Endothelial cell of hepatic sinusoid (primary cell): ENCODE measurements at regions not wholly inside any gene's neighbourhood (a gene's known extent, or its start where the extent isn't known, plus 50 kb on each side); places are given as distances from the start of the nearest gene placed in this dataset.

Source experiments
- in situ Hi-C: cut with HindIII; loops from 2 replicates; pipeline ENCODE4 v1.10.0; 2017; ENCODE audit warnings: low sequenced_read_pairs

DNA sequence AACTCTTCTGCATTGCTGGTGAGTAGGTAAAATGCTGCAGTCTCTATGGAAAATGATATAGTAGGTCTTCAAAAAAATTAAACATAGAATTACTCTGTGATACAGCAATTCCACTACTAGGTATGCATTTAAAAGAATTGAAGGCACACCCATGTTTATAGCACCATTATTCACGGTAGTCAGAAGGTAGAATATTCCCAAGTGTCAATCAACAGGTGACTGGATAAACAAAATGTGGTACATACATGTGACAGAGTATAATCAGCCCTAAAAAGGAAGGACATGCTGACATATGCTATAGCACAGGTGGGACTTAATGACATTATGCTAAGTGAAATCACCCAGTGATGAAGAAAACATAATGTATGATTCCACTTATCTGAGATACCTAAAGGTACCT is 123.3 kb downstream of the CCER1 start:
- in situ Hi-C loops, result no loop called here

DNA sequence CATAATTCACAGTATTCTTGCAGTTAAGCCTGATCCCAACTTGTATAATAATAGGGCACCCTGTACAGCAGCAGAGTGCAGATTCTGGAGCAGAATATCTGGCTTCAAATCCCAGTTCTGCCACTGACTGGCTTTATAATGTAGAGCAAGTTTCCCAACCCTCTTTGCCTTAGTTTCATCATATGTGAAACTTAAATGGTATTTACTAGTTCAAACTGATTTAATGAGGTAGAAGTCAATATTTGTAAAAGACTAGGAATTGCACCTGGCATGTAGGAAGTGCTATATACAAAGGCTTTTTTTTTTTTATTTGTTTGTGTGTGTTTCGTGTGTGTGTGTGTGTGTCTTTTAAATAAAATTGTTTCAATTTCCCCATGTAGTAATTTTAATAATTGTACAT is 125.9 kb downstream of the CCER1 start:
- in situ Hi-C loops, result loop anchor here (5.0 kb wide), 2 partner anchors 37 to 72 kb away; no protein-coding TSS in a partner anchor

- in situ Hi-C loops, result loop anchor here (5.0 kb wide), 2 partner anchors 36 to 71 kb away; no protein-coding TSS in a partner anchor
These were observed 126.4 kb downstream of the CCER1 start for GRCh38 chr12:90828621-90829020.

DNA sequence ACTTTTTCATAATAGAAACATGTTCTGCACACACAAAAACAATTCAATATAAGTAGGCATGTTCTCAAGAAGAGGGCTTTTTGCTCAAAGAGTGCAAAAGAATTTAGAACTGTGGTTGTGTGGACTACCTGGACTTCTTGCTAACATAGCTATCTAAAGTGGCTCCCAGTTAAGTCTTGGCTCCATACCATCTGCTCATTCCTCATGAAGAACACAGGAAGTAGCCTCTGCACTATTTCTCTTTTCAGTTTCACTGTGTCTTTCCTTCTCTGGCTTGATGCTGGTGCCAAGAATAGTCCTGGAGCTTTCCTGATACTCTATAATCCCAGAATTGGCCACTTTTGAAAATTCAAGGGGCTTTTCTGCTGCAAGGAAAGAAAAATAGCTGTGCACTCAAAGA is 127.4 kb downstream of the CCER1 start:
- in situ Hi-C loops, result loop anchor here (5.0 kb wide), 2 partner anchors 35 to 70 kb away; no protein-coding TSS in a partner anchor

- in situ Hi-C loops, result loop anchor here (5.0 kb wide), 2 partner anchors 34 to 69 kb away; no protein-coding TSS in a partner anchor
These were observed 128.9 kb downstream of the CCER1 start for GRCh38 chr12:90826036-90826435.

DNA sequence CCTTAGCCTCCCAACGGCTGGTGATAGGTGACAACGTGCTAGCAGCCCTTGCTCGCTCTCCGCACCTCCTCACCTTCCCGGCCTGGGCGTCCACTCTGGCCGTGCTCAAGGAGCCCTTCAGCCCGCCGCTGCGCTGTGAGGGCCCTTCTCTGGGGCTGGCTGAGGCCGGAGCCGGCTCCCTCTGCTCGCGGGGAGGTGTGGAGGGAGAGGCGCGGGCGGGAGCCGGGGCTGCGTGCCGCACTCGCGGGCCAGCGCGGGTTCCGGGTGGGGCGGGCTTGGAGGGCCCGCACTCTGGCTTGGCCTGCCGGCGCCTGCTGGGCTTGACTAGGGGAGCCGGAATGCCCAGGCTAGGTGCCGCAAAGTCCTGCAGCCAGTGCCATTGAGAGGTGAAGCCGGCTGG is 131.1 kb downstream of the CCER1 start:
- in situ Hi-C loops, result no loop called here

DNA sequence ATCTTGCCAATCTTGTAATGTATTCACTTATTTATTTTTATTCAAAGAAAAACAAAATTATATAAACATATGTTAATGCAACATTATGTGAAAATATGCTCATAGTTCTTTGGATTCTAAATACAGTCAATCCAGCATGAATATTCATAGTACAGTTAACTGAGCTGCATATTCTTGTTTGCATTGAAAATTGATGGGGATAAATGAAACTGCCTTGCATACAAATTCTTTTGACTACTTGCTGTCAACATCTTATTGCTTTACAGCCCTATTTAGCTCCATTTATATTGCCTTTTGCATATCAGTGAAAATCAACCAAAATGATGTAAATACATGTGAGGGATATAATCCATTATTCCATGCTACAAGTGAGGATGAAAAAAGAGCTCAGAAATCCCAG is 135.3 kb downstream of the CCER1 start:
- in situ Hi-C loops, result no loop called here

- in situ Hi-C loops, result no loop called here
These were observed 138.5 kb downstream of the CCER1 start for GRCh38 chr12:90816353-90817089.

GRCh38 chr12:90809940-90810339 is 145.0 kb downstream of the CCER1 start:
- in situ Hi-C loops, result no loop called here

- in situ Hi-C loops, result no loop called here
These were observed 146.4 kb downstream of the CCER1 start for GRCh38 chr12:90808568-90808967.

GRCh38 chr12:90802727-90803126 is 152.2 kb downstream of the CCER1 start:
- in situ Hi-C loops, result no loop called here

DNA sequence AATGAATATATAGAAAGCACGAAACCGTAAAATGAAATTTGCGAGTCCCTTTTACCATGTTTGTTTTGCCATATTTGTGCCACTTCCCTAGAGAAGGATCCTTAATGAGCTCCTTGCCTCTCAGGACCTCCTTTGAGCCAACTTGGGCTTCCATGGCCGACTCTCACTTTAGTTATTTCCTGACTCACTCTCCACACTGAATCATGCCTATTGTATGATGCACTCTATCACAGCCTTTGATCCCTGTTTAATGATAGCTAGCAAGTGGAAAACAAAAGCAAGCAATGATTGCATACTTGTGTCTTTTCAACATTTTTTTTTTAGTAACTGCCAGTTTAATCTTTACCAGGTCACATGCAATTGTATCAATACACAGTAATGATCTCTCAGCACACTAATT is 153.2 kb downstream of the CCER1 start:
- in situ Hi-C loops, result no loop called here

- in situ Hi-C loops, result loop anchor here (5.0 kb wide), 1 partner anchor 33 kb away; no protein-coding TSS in a partner anchor
These were observed 160.8 kb downstream of the CCER1 start for GRCh38 chr12:90794212-90794611.

DNA sequence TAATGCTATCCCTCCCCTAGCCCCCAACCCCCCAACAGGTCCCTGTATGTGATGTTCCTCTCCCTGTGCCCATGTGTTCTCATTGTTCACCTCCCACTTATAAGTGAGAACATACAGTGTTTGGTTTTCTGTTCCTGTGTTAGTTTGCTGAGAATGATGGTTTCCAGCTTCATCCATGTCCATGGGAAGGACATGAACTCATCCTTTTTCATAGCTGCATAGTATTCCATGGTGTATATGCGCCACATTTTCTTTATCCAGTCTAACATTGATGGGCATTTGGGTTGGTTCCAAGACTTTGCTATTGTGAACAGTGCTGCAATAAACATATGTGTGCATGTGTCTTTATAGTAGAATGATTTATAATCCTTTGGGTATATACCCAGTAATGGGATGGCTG is 162.3 kb downstream of the CCER1 start:
- in situ Hi-C loops, result loop anchor here (5.0 kb wide), 1 partner anchor 35 kb away; no protein-coding TSS in a partner anchor

GRCh38 chr12:90791445-90791844 is 163.5 kb downstream of the CCER1 start:
- in situ Hi-C loops, result loop anchor here (5.0 kb wide), 1 partner anchor 36 kb away; no protein-coding TSS in a partner anchor

DNA sequence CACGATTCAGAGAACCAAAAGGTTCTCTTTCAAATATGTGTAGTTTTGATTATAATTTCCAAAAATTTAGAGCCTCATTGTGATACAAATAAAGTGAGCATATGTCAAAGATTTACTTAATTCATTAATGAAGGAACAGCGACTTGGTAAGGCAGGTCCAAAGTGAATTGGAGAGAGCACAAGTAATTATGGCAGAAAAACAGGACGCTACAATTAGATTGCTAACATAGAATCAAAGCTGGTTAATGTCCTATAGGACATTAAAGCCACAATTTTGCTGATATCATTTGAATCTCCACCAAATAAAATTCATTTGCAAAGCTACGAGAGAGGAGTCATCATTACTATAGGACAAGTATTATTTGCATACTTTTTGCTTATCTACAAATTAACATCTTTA is 164.2 kb downstream of the CCER1 start:
- in situ Hi-C loops, result loop anchor here (5.0 kb wide), 1 partner anchor 37 kb away; no protein-coding TSS in a partner anchor

- in situ Hi-C loops, result no loop called here
These were observed 181.5 kb downstream of the CCER1 start for GRCh38 chr12:90773491-90773890.

DNA sequence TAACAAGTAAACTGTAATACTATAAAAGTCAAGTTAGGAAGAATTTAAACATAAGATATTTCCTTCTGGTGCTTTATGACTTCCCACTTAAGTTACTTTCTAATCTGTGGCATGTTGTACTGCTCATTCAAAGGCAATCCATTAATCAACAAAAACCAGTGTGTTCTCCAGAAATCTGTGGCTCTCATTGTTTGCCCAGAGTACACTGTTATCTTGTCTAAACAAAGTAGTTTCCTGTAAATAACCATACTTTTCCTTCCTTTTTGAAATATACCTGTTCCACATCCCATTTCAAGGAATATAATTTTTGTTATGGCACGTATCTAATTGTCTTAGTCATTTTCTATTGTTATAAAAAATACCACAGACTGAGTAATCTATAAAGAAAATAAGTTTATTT is 184.1 kb downstream of the CCER1 start:
- in situ Hi-C loops, result no loop called here

DNA sequence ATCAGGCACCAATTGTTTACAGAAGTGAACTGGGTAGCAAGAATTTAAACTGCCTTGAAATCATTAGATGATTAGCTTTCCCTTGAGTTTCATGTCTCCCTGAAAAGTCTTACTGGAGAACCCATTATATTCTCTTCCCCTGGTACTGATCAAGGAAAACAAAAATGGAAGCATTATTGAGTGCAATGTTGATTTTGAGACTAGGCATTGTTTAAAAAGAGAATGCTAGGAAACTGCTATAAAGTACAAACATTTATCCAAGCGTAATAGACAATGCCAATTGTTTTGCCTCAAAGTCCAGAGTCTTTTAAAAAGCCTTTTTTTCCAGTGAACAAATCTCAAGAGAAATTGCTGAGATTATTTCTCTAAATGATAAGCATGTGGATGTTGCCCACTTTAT is 197.0 kb downstream of the CCER1 start:
- in situ Hi-C loops, result loop anchor here (5.0 kb wide), 1 partner anchor 69 kb away; no protein-coding TSS in a partner anchor

DNA sequence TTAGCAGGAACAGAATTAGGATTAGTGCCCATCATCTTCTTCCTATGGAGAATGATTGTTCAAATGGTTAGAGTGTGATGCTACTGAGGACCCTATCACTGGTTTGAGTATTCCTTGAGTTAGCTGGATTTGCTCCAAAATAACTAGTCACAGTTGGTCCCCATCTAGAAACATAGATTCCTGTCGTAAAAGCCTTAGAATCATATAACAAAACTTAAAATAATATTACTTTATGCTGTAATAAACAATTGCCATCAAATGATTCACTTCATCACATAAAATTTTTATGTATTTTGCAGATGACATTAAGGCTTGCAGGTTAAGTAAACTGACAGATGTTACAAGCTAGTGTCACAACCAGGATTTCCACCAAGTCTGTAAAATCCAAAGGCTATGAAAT is 209.8 kb downstream of the CCER1 start:
- in situ Hi-C loops, result no loop called here

- in situ Hi-C loops, result no loop called here
These were observed 213.4 kb downstream of the CCER1 start for GRCh38 chr12:90741611-90742010.

GRCh38 chr12:90729736-90730135 is 225.2 kb downstream of the CCER1 start:
- in situ Hi-C loops, result no loop called here
